CD4-positive, alpha-beta T cell treated with Interleukin-4 for 1 hour (primary cell): ENCODE measurements at regions not wholly inside any gene's neighbourhood (a gene's known extent, or its start where the extent isn't known, plus 50 kb on each side); places are given as distances from the start of the nearest gene placed in this dataset.
"Not testable (repeated sequence)": the region's sequence is repeated elsewhere in the genome, so short reads cannot be mapped to it uniquely, and the experiment has no call there.

ENCODE experiments used
- DNase-seq, 2 donors: peaks; one replicate each; pipeline ENCODE4 v3.0.0-alpha.2; 2020 to 2022

DNA sequence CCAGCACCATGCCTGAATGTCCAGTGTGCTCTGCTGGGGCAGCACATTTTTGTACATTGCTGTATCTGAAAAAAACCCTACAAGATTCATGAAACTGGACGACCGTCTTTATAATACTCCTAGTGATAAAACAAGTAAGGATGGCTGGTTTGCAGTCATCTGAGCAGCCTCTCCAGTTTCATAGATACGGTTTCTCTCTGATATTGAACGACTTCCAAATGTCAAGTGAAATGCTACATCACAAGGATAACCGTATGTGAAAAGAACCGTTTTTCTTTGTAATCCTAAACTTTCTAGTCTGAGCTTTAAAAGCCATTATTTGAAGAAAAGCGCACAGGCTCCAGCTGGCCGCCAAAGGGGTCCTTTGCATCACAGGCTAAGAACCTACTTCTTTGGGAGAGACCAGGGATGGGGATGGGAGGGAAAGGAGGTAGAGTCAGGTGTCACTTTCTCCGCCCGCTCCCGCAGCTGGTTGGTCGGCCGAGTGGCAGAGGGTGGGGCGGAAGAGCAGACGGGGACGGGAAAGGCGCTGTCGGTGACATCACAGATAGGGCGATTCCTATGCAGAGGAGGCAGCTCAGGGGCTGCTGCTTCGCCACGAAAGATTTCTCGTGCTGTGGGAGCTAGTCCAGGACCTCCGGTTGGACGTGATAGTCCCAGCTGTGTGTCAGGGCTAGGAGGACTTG is 180.4 kb upstream of the NOTCH2NLA start:
- DNase-seq: peak; percentile 24 to 39

DNA sequence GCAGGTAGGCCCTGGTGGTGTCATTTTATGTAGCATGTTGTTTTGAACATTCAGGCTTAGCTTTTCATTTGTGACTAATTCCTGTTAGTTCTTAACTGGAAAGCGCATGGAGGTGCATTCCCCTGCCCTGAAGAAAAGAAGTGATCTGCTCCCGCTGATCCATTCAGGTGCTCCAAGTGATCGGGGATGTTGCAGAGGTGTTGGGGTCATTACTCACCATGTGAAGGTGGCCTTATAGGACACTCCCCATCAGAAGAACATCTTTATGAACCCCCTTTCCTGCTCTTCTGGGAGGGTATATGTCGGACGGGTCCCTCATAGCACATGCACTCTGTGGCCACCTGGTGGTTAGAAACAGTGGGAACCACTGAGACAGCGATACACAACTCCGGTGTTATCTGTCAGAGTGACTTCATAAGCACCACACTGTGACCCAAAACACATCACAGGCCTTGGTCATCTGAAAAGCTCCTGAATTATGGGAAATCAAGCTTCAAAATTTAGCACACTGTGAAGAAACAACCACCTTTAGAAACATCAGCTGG is 172.5 kb upstream of the NOTCH2NLA start:
- DNase-seq: peak; percentile 54 to 61

DNA sequence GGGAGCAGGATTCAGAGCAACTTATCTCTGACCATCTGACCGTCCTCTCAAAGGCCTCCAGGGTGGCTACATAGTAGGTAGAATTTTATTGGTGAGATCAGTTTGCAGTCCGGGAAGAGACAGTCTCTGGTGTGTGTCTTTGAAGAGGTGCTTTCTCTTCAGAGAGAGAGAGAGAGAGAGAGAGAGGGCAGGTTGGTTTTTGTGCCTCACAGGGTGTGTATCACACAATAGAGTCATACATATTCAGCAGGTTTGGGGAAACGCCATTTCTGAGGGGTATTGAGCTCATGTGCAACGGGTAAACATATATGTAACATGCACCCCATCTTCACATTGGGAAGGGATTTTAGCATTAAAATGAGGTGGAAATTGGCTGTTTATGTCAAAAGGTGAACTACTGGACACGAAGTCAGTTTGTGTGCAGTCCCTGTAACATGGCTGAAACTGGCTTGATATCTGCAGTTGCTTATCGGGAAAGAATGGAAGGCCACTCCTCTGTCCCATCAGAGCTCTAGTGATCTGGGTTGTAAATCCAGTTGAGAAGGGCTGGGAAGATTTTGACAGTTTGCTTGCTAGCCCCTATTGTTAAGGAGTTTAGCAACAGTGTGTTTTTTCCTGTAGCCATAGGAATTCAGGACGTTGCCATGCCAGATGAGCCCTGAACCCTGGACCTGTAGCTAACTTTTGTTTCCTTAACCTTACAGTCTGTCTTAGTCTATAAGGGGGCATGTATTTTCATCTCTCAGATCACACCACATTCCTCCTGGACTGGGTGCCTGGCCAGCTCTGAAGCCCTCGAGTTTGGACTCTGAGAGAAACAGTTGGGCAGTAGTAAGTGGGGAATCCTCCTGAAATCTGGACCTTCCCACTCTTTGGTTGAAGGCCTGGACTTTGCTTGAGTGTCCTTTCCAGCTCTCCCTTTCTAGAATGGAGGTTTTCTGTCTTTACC is 171.6 kb upstream of the NOTCH2NLA start:
- DNase-seq: peak in 1 of 2 donors; percentile 49

DNA sequence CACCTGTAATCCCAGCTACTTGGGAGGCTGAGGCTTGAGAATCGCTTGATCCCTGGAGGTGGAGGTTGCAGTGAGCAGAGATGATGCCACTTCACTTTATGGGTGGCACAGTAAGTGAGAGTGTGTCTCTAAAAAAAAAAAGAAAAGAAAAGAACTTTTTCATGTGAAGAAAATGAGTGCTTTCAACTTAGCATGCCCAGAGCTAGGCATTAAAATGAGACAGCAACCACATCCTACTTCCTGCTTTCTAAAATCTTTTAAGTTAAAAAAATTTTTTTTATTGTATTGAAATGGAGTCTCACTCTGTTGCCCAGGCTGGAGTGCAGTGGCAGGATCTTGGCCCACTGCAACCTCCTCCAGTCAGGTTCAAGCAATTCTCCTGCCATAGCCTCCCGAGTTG is 170.4 kb upstream of the NOTCH2NLA start:
- peak in 1 of 2 donors; percentile 50 for DNase-seq

DNA sequence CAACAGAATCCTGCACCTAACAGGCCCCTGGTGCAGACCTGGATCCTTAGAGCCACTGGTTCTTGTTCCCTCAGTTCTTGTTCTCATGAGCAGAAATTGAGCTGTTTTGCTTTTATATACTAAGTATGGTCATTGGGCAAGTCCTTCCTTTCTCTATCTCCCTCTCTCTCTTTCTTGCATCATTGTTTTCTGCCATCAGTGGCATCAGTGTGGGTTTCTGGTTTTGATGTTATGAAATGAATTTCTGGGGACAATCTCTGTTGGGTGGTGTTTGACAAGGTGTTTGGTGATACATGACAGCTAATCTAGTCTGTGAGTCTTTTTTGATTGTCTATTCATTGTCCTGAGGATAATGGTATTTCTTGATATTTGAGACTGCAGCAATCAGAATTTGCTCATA is 168.0 kb upstream of the NOTCH2NLA start:
- DNase-seq: not testable (repeated sequence)

DNA sequence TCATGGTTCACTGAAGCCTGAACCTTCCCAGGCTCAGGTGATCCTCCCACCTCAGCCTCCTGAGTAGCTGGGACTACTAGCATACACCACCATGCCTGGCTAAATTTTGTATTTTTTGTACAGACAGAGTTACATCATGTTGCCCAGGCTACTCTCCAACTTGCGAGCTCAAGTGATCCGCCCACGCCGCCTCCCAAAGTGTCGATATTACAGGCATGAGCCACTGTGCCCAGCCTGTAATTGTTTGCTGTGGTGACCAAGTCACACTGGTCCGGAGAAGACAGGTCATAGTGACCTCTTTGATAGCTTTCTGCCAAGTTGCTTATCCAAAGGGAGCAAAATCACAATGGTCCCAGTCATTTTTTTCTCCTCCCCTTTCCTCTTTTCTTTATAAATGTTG is 167.4 kb upstream of the NOTCH2NLA start:
- not testable (repeated sequence) for DNase-seq

DNA sequence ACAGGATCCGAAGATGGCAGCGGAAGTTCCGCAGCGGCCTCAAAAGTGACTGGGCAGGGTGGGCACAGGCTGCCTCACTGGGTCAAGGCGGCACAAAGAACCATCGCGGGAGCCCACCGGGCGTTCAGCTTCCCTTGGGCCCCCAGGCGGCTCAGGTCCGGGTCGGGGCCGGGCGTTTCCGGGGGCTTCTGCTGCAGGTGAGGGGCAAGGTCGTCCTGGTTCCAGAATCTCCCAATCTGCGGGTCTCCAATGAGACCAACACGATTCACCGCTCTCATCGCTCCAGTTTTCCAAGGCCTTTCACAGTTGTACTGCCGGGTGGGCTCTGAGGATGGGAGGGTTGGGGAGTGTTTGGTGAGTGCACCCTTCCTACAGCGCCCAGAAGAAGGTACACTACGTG is 165.0 kb upstream of the NOTCH2NLA start:
- not testable (repeated sequence) for DNase-seq

DNA sequence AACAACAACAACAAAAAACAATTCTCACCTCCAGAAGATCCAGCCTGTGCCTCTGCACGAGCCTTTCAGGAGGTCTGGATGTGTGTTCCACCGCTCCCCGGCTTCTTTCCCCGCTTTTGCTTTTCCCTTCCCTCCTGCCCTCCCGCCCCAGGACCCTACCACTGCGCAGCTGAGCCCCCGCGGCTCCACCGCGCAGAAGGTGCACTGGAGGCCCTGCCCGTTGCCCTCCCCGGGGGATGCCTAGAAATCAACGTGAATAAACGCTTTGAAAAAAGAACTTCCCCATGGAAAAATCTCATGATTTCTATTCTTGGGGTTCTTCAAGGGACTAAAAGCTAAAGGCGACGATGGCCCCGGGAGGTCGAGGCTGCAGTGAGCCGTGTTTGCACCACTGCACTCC is 164.3 kb upstream of the NOTCH2NLA start:
- DNase-seq: not testable (repeated sequence)

DNA sequence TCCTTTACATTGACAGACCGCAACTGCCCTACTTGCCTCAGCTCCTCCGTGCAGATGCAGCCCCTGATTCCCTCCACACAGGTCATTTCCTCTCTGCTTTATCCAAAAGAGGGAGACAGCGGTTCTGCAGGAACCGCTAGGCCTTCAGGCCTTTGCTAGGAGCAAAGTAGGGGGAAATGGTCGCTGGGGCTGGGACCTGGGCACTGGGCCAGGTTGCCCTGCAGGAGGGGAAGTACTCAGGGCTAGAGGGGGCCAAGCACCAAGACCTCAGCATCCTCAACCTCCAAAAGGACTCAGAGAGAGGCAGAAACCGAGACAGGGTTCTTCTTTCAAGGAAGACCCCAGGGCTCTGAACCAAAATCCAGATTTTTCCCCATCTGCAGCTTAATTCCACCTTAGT is 160.4 kb upstream of the NOTCH2NLA start:
- DNase-seq: not testable (repeated sequence)

DNA sequence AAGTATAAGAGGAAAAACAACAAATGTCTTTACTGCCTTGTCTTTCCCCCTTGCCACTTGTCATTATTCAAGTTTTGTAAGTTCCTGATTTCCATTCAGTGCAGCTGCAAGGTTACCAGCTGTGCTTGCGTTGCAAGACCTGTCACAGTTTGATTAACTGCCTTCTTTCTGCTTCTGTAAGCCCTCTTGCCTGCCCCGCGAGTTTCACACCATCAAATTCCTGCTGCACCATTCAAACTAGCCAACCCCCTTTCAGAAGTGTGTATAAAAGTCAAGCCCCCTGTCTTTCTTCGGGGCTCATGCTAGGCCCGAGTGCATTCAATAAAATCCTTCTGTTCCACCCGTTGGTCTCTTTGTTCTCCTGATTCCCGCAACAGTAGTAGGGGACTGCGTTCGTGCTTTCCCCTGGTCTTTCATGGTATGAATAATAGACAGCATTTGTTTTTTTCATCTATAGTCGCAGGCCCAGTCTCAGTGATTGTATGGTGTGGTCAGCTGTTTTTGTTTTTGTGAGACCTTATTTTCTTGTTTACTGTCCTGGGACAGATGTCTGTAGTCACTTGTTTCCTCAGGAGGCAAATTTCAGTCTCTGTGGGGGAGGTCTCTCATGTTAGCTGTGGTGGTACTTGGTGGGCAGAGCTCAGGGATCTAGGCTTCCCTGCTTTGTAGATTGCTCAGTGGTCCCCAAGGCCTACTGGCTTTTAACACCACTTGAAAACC is 159.1 kb upstream of the NOTCH2NLA start:
- peak in 1 of 2 donors; percentile 37 for DNase-seq

DNA sequence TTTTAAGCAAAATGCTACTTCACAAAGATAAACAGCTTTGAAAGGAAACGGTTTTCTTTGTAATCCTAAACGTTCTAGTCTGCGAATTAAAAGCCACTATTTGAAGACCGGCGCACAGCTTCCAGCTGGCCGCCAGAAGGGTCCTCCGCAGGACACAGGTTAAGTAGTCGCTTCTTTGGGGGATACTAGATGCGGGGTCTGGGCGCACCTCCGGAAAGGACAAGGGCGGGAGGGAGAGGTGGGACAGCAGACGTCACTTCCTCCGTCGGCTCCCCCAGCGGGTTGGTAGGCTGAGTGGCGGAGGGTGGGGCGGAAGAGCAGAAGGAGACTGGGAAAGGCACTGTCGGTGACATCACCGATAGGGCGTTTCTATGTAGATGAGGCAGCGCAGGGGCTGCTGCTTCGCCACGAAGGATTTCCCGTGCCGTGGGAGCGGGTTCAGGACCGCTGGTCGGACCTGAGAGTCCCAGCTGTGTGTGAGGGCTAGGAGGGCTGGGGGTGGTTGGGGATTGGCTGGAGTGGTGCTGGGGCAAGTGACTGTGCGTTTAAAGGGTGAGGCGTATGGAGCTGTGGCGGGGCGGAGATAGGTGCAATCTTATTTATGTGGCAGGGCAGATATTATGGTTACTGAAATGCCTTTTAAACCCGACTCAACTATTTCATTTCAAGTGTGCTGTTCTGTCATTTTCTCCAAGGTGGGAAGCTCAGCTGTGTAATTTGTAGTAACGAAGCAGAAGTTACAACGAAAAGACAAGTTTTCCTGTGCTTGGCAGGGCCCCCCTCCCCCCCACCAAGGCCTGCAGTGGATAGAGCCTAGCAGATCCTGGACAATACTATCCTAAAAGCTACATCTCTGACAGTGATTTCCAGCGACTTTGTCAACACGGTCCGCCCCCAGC is 158.3 kb upstream of the NOTCH2NLA start:
- DNase-seq: peak; percentile 80

DNA sequence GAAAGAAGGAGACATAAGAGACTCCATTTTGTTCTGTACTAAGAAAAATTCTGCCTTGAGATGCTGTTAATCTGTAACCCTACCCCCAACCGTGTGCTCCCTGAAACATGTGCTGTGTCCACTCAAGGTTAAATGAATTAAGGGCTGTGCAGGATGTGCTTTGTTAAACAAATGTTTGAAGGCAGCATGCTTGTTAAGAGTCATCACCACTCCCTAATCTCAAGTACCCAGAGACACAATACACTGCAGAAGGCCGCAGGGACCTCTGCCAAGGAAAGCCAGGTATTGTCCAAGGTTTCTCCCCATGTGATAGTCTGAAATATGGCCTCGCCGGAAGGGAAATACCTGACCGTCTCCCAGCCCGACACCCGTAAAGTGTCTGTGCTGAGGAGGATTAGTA is 152.4 kb upstream of the NOTCH2NLA start:
- not testable (repeated sequence) for DNase-seq

DNA sequence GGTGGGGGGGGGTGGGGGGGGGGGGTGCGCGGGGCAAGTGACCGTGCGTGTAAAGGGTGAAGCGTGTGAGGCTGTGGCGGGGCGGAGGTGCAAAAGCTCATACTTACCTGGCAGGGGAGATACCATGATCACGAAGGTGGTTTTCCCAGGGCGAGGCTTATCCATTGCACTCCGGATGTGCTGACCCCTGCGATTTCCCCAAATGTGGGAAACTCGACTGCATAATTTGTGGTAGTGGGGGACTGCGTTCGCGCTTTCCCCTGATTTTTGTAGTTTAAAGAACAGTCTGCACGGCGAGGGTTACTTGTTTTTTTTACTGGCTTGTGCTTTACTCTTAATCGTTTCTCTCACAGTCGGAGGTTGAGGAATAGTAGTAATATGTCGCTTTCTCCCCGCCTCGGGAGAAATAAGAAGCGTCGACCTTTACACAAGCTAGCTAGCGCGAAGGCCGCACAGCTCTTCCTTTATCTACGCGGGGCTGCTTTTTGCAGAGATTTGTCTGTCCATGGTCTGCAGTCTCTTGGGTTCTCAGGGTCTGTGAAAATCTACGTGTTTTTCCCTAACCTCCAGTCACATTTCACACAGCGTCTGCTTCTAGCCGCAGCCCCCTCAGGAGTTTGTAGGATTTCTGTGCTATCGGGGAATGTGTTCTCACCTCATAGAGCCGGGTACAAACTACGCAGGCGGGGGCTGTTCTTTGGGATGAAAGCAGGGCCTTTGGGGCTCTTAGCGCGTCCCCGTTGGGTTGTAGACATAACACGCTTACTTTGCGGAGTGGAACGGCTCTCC is 148.1 kb upstream of the NOTCH2NLA start:
- peak; percentile 92 to 93 for DNase-seq

DNA sequence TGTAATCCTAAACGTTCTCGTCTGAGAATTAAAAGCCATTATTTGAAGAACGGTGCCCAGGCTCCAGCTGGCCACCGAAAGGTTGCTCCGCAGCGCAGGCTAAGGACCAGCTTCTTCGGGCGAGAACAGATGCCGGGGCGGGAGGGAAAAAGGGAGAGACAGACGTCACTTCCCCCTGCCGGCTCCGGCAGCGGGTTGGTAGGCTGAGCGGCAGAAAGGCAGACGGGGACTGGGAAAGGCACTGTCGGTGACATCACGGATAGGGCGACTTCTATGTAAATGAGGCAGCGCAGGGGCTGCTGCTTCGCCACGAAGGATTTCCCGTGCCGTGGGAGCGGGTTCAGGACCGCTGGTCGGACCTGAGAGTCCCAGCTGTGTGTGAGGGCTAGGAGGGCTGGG is 147.5 kb upstream of the NOTCH2NLA start:
- peak; percentile 92 to 93 for DNase-seq

DNA sequence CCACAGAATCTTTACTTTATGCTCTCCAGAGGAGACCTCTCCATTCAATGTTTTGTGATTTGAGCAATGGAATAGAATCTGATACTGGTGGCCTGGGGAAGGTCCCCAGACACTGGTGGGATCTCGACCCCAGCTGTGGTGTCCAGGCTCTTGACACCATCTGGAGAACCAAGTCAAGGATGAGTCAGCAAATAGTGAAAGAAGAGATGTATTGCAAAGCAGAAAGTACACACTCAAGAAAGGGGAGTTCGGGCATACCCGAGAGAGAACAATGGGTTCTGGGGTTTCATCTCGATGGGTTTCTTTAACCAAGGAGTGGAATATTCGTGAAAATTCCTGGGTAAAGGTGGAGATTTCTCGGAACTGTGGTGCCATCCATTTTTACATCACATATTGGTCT is 146.3 kb upstream of the NOTCH2NLA start:
- DNase-seq: not testable (repeated sequence)

DNA sequence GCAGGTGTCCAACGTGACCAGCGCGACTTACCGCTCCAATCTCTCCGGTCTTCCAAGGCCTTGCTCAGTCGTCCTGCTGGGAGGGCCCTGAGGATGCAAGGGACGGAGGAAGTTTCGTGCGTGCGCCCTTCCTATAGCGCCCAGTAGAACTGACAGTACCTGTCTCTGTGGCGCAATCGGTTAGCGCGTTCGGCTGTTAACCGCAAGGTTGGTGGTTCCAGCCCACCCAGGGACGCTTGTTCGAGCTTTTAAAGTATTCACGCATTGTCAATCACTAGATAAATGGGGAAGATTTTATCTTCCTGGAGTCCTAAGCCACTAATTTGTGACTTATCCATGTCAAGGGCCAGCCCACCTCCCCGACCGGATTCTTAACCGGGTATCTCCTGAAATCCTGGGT is 141.1 kb upstream of the NOTCH2NLA start:
- DNase-seq: peak; percentile 76 to 78

DNA sequence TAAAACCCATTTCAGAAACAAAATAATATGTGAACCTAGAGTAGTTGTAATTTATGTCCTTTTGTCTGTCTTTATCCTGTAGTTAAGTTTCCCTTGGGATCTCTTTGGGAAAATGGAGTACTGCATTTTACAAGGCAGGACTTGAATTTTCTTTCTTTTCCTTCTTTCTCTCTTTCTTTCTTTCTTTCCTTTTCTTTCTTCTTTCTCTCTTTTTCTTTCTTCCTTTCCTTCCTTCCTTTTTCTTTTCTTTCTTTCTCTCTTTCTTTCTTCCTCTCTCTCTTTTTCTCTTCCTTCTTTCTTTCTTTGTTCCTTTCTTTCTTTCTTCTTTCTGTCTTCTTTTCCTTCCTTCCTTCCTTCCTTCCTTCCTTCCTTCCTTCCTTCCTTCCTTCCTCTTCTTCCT is 126.6 kb upstream of the NOTCH2NLA start:
- DNase-seq: not testable (repeated sequence)

DNA sequence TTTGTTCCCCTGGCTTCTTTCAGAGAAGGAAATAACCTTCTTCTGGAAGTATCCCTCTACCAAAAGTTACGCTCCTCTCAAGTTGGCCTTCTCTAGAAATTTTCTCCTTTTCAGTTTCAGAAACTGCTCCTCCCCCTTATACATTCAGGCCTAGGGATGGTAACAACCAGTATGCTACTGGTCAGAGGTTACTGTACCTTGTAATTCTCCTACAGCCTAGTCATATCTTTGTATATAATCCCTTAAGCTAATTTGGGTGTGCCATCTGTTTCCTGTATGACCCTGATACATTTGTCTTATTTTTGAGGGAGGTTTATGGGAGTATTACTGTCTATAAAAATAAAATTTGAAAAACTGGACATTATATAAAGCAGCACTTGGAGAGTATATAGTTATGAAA is 98.0 kb upstream of the NOTCH2NLA start:
- not testable (repeated sequence) for DNase-seq

DNA sequence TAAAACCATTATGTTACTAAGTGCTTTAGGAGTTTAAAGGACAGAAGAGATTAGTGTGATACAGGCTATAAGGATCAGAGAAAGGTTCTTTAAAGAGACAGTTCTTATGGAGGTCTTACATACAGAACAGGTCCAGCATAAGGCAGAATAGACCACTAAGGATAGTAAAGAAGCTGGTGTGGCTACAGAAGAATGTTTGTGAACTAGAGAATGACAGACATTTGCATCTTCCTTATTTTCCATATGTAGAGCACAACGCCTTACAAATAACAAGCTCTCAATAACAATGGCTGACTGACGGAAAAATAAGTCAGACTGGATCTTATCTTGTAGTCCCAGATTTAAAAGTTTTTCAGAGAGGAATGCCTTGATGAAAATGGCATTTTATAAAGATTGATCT is 95.6 kb upstream of the NOTCH2NLA start:
- not testable (repeated sequence) for DNase-seq

DNA sequence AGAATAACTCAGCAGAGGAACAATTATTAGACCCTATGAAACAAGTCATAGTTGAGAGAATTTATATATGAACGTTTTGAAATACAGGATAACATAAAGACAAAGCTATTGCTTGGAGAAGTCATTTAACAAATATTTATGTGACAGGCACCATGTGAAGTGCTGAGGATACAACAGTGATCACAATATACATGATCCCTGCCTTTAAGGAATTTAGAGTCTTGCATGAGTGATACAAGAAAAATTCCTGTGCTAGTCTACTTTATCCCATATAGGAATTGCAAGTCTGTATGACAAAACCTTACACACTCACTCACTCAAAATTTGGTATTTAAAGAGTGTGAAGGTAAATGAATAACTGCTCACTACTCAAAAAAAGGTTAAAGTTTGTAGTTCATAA is 94.5 kb upstream of the NOTCH2NLA start:
- not testable (repeated sequence) for DNase-seq

DNA sequence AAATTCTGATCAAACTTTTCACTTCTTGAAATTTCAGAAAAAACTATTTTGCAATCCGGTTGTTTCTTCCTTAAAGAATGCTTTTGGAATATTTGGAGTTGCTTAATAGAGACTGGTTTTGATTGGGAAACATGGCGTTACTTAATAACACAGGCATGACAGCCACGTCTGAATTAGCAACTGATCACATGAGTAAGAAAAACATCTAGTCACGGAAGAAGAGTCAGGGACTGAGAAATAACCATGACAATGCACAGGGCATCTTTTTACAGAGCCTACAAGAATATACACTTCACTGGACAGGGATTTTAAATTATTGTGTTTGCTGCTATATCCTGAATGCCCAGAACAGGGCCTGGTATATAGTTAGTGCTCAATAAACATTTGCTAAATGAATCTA is 94.1 kb upstream of the NOTCH2NLA start:
- not testable (repeated sequence) for DNase-seq
